GM21526 (cell line): ENCODE measurements at regions not wholly inside any gene's neighbourhood (a gene's known extent, or its start where the extent isn't known, plus 50 kb on each side); places are given as distances from the start of the nearest gene placed in this dataset.

ENCODE experiments used
- ATAC-seq: cut with Tn5 transposase; IDR thresholded peaks from one replicate; pipeline ENCODE4 v1.9.1; 2021; ENCODE audit warnings: moderate library complexity; ENCODE audit not compliant: unreplicated experiment, low FRiP score

GRCh38 chr6:140050101-140050995 lies 675.9 kb upstream of the CITED2 start:
- no peak for ATAC-seq

DNA sequence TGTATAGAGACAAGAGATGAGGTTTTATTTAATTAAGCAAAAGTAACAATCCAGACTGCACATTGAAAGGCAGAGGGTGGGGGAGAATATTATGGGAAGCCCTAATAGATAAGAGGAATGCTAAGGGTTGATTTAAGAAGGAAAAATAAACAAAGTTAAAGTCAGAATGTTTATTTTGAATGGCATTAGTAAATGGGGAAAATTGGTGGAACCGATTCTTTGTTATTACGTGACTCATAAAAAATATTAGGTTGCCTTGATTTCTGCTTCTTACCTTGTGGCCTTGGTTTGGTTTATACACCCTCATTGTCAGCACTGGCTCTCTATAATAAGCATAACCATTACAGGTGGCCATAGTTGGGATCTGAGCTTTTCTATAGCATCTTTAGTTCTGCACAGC lies 674.8 kb upstream of the CITED2 start:
- ATAC-seq: no peak

GRCh38 chr6:140048202-140048790 lies 673.8 kb upstream of the CITED2 start:
- ATAC-seq: no peak

GRCh38 chr6:140047321-140047720 lies 672.9 kb upstream of the CITED2 start:
- no peak for ATAC-seq

- ATAC-seq: no peak
These were observed 671.7 kb upstream of the CITED2 start for GRCh38 chr6:140046016-140046632.

DNA sequence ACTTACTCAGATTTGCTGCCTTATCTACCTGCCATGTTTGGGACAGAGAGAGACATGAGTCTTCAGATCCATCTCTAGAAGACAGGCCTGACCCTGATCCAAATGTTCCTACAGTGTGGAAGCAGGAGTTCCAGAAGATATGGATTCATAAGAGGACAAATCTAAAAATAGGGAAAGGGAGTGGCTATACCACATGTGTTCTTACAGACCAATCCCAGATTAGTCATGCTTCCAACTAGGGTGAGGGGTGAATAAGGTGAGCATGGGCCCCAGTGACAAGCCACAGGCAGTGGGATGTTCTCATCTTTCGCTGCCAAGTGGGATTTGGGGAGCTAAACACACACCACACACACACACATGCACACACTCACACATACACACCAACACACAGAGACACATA lies 670.7 kb upstream of the CITED2 start:
- no peak for ATAC-seq

GRCh38 chr6:140044626-140045025 lies 670.2 kb upstream of the CITED2 start:
- no peak for ATAC-seq

- no peak for ATAC-seq
These were observed 669.4 kb upstream of the CITED2 start for GRCh38 chr6:140043762-140044378.

DNA sequence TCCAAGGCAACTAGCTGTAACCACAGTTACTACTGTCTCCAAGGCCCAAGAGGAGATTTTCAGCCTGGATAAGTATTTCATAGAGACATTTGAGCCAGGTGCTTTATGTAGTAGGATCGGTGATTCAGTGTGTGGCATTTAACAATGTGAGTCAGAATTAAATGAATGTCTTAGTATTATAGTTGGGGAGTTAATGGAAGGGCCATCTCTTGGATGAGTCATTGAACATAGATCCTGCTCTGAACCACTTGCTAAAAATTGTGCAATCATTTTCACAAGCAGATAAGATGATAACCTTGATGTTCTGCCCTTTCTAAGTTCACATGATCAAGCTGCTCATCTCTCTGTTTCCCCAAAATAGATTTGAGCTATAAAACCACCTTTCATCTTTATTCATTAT lies 668.9 kb upstream of the CITED2 start:
- no peak for ATAC-seq

- no peak for ATAC-seq
These were observed 667.3 kb upstream of the CITED2 start for GRCh38 chr6:140041571-140042332.

- ATAC-seq: no peak
These were observed 666.6 kb upstream of the CITED2 start for GRCh38 chr6:140041056-140041455.

DNA sequence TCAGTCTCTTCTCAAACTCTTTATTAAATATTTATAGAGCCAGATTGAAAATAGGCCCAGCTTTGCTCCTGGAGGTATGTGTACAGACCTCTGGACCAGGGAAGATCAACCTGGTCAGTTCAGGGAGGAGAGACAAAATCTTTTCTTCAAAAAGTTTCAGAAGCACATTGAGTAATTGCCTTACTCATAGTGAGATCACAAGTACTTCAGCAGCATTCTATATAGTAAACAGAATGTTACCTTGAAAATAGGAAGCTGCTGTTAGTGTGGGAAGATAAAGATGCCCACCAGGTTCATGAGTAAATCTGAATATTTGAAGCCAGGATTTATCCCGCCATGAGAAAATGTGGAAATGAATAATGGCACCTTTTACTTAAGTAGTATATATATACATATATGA lies 665.9 kb upstream of the CITED2 start:
- ATAC-seq: no peak

- no peak for ATAC-seq
These were observed 664.9 kb upstream of the CITED2 start for GRCh38 chr6:140039364-140039763.

DNA sequence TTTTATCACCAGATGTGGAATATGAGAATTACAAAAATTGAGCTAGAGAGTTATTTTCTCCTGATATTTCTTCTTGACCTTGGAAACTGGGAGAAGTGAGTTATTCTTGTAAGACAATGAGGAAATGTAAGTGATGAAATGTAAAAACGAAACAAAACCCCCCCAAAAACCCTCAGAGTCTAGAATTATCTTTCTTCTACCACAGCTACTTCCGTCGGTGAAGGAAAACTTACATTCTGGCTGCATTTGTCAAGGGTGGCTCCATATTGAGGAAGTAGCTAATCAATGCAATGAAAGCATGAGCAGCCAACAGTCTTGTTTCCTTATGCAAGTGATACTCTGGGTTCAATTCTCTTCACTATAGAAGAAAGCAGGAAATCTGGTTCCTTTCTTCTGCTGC lies 661.7 kb upstream of the CITED2 start:
- no peak for ATAC-seq

DNA sequence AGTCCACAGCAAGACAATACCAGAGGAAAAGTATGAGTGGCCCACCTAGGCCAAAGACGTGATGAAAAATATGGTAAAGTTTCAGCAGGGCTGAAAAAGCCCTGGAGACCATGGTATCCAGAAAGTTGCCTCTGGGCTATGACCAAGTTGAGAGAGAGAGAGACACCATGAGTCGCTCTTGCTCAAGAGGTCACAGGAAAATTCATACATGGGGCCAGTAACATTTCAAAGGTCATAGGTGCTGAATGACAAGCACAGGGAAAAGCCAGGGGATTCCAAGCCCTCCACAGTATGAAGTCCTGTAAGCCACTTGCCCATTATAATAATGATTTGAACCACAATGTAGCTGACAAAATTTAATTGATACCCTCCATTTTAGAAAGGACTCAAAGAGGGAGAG lies 657.7 kb upstream of the CITED2 start:
- ATAC-seq: no peak

- ATAC-seq: no peak
These were observed 655.1 kb upstream of the CITED2 start for GRCh38 chr6:140029551-140029950.

- no peak for ATAC-seq
These were observed 652.8 kb upstream of the CITED2 start for GRCh38 chr6:140027219-140027618.

DNA sequence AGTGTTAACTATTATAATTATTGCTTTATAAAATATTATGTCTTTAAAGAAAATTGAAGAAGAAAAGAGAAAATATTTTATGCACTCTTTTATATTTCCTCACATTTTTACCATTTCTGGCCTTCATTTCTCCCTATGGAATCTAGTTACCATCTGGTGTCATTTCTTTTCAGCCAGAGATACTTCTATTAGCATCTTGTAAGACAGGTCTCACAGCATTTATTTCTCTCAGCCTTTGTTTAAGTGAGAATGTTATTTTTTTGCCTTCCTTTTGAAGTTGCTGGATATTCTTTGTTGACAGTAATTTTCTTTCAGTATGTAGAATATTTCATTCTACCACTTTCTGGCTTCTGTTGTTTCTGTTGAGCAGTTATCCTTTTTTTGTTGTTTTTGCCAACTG lies 652.1 kb upstream of the CITED2 start:
- ATAC-seq: no peak

DNA sequence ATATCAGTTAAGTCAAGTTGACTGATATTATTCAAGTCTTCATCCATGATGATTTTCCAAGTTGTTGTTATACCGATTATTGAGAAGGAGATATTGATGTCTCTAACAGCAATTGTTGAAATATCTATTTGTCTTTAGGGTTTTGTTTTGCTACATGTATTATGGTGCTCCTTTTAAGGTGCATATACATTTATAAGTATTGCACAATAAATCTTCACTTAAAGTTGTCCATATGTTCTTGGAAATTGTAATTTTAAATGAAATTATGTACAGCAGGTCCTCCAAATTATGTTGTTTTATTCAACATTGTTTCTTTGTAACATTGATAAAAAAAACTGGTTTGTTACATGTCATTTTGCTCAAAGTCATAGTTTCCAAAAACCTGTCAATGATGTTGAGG lies 650.7 kb upstream of the CITED2 start:
- ATAC-seq: no peak

- ATAC-seq: no peak
These were observed 645.9 kb upstream of the CITED2 start for GRCh38 chr6:140020207-140020791.
